HEK293 (cell line): ENCODE measurements at regions not wholly inside any gene's neighbourhood (a gene's known extent, or its start where the extent isn't known, plus 50 kb on each side); places are given as distances from the start of the nearest gene placed in this dataset.

Source experiments
- CTCF ChIA-PET: fragments of 350-600 bp; formaldehyde crosslinking; extraction: SDS; loops from one replicate; lab custom pipeline; 2021; ENCODE audit warnings: antibody characterized with exemption; lab: Yijun Ruan, JAX
- POLR2A ChIA-PET: fragments of 300-600 bp; formaldehyde crosslinking; extraction: SDS; loops from one replicate; lab custom pipeline; 2020; ENCODE audit warnings: antibody characterized with exemption, inconsistent platforms; lab: Yijun Ruan, JAX
- H3K27ac ChIP-seq: fragments of 200-500 bp; sonication (Bioruptor generic); 2 replicates; pipeline ENCODE4 v1.5.1; 2014; ENCODE audit warnings: low read depth, low read length, control low read depth, inconsistent platforms; ENCODE audit errors: extremely low read depth
- H3K36me3 ChIP-seq, 2 experiments: fragments of 200-500 bp in 1 of 2; sonication (Bioruptor generic) in 1 of 2; 1 replicate in 1 of 2; 2 replicates in 1 of 2; pipeline ENCODE4 v1.5.1; 2014 to 2017; ENCODE audit warnings: inconsistent platforms in 2 of 2, low read length in 2 of 2; ENCODE audit not compliant: control insufficient read depth in 2 of 2, insufficient read depth in 1 of 2
- H3K4me1 ChIP-seq: fragments of 200-500 bp; sonication (Bioruptor generic); 2 replicates; pipeline ENCODE4 v1.5.1; 2014; ENCODE audit warnings: mild to moderate bottlenecking, low read length, inconsistent platforms; ENCODE audit not compliant: control insufficient read depth, insufficient read depth
- H3K4me3 ChIP-seq: 2 replicates; pipeline ENCODE4 v1.5.1; 2011; ENCODE audit warnings: low read depth, mild to moderate bottlenecking, control low read depth, low read length, moderate library complexity
- H3K9me3 ChIP-seq: fragments of 200-500 bp; sonication (Bioruptor generic); 2 replicates; pipeline ENCODE4 v1.5.1; 2014; ENCODE audit warnings: low read depth, low read length, inconsistent platforms; ENCODE audit not compliant: control insufficient read depth, insufficient read depth
- IKZF3 ChIP-seq: fragments of 450-650 bp; IDR thresholded peaks from 2 replicates; pipeline ENCODE4 v1.5.0; 2018; ENCODE audit warnings: missing biosample characterization, mild to moderate bottlenecking, missing genetic modification characterization, moderate library complexity
- KLF10 ChIP-seq: fragments of 450-650 bp; IDR thresholded peaks from 2 replicates; pipeline ENCODE4 v1.5.1; 2018; ENCODE audit warnings: missing biosample characterization, mild to moderate bottlenecking, missing genetic modification characterization
- KLF8 ChIP-seq: fragments of 450-650 bp; formaldehyde crosslinking; IDR thresholded peaks from 2 replicates; pipeline ENCODE4 v1.5.1; 2016; ENCODE audit warnings: missing biosample characterization, missing genetic modification characterization
- OSR2 ChIP-seq: fragments of 450-650 bp; formaldehyde crosslinking; IDR thresholded peaks from 2 replicates; pipeline ENCODE4 v1.5.1; 2016; ENCODE audit warnings: missing biosample characterization, missing genetic modification characterization
- OVOL3 ChIP-seq: fragments of 450-650 bp; formaldehyde crosslinking; IDR thresholded peaks from 2 replicates; pipeline ENCODE4 v1.5.1; 2016; ENCODE audit warnings: missing biosample characterization, missing genetic modification characterization
- SCRT1 ChIP-seq: fragments of 450-650 bp; formaldehyde crosslinking; IDR thresholded peaks from 2 replicates; pipeline ENCODE4 v1.5.1; 2016; ENCODE audit warnings: missing biosample characterization, missing genetic modification characterization, borderline replicate concordance
- YY1 ChIP-seq: fragments of 450-650 bp; formaldehyde crosslinking; IDR thresholded peaks from 2 replicates; pipeline ENCODE4 v1.5.1; 2018; ENCODE audit warnings: missing biosample characterization, missing genetic modification characterization
- ZBTB8A ChIP-seq: fragments of 450-650 bp; formaldehyde crosslinking; IDR thresholded peaks from 2 replicates; pipeline ENCODE4 v1.5.1; 2016; ENCODE audit warnings: missing biosample characterization, missing genetic modification characterization
- ZNF10 ChIP-seq: fragments of 450-650 bp; formaldehyde crosslinking; IDR thresholded peaks from 2 replicates; pipeline ENCODE4 v1.5.1; 2017; ENCODE audit warnings: missing biosample characterization, missing genetic modification characterization
- ZNF121 ChIP-seq: fragments of 450-650 bp; formaldehyde crosslinking; IDR thresholded peaks from 2 replicates; pipeline ENCODE4 v1.5.1; 2016; ENCODE audit warnings: missing biosample characterization, missing genetic modification characterization
- ZNF211 ChIP-seq: fragments of 450-650 bp; formaldehyde crosslinking; IDR thresholded peaks from 2 replicates; pipeline ENCODE4 v1.5.1; 2016; ENCODE audit warnings: low read depth, missing biosample characterization, missing genetic modification characterization
- ZNF239 ChIP-seq: fragments of 450-650 bp; formaldehyde crosslinking; IDR thresholded peaks from 2 replicates; pipeline ENCODE4 v1.5.1; 2016; ENCODE audit warnings: missing biosample characterization, missing genetic modification characterization
- ZNF274 ChIP-seq, 2 experiments: fragments of 200-500 bp in 1 of 2; fragments of 450-650 bp in 1 of 2; sonication (Bioruptor generic) in 1 of 2; formaldehyde crosslinking in 1 of 2; IDR thresholded peaks; 2 replicates each; pipeline versions ENCODE4 v1.5.1 to v1.6.1; 2014 to 2016; ENCODE audit warnings: borderline replicate concordance in 1 of 2, inconsistent platforms in 1 of 2, low read length in 1 of 2, missing biosample characterization in 1 of 2, missing genetic modification characterization in 1 of 2
- ZNF560 ChIP-seq: fragments of 450-650 bp; formaldehyde crosslinking; IDR thresholded peaks from 2 replicates; pipeline ENCODE4 v1.5.1; 2017; ENCODE audit warnings: missing biosample characterization, missing genetic modification characterization, borderline replicate concordance
- ZNF629 ChIP-seq: fragments of 450-650 bp; formaldehyde crosslinking; IDR thresholded peaks from 2 replicates; pipeline ENCODE4 v1.5.1; 2017; ENCODE audit warnings: missing biosample characterization, missing genetic modification characterization
- ZNF660 ChIP-seq: fragments of 450-650 bp; IDR thresholded peaks from 2 replicates; pipeline ENCODE4 v1.5.1; 2018; ENCODE audit warnings: missing biosample characterization, mild to moderate bottlenecking, missing genetic modification characterization
- ZNF843 ChIP-seq: fragments of 450-650 bp; formaldehyde crosslinking; IDR thresholded peaks from 2 replicates; pipeline ENCODE4 v1.5.1; 2016; ENCODE audit warnings: missing biosample characterization, missing genetic modification characterization
- ZSCAN16 ChIP-seq: fragments of 450-650 bp; formaldehyde crosslinking; IDR thresholded peaks from 2 replicates; pipeline ENCODE4 v1.5.1; 2016; ENCODE audit warnings: missing biosample characterization, missing genetic modification characterization
- ZSCAN23 ChIP-seq: fragments of 450-650 bp; formaldehyde crosslinking; IDR thresholded peaks from 2 replicates; pipeline ENCODE4 v1.5.1; 2016; ENCODE audit warnings: missing biosample characterization, missing genetic modification characterization
- TF ChIP-seq, protein P1 (sequence below): fragments of 450-650 bp; formaldehyde crosslinking; IDR thresholded peaks from 2 replicates; pipeline ENCODE4 v1.5.1; 2016; ENCODE audit warnings: missing biosample characterization, missing genetic modification characterization
- TF ChIP-seq, protein P2 (sequence below): fragments of 450-650 bp; formaldehyde crosslinking; IDR thresholded peaks from 2 replicates; pipeline ENCODE4 v1.5.1; 2016; ENCODE audit warnings: missing biosample characterization, missing genetic modification characterization
- TF ChIP-seq, protein P3 (sequence below): fragments of 450-650 bp; formaldehyde crosslinking; IDR thresholded peaks from 2 replicates; pipeline ENCODE4 v1.5.1; 2016; ENCODE audit warnings: missing biosample characterization, missing genetic modification characterization, low read depth
- TF ChIP-seq, protein P4 (sequence below): fragments of 450-650 bp; formaldehyde crosslinking; IDR thresholded peaks from 2 replicates; pipeline ENCODE4 v1.5.1; 2016; ENCODE audit warnings: missing biosample characterization, missing genetic modification characterization

DNA sequence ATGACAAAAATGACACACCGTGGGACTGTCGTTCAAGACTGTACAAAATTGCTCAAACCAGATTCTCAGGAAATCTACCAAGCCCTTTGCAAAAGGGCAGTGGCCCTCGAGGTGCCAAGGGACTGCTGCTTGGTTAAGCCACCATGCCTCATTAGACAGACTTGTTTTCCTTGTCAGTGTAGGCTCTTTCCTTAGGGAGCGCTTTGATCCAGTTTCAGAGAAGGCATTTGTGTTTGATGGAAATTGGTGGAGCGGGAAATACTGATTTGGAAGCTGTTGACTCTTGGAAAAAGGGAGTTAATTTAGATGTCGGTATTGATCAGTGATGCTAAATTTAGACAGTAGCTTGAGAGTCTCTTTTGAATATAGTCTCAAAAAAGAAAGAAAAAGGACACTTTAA, 304.3 kb upstream of the UMPS start (continued):
- TF ChIP-seq ZNF10 (tag by site-specific recombination) (no peak), ZNF660 (tag by site-specific recombination) (no peak), ZBTB8A (tag by site-specific recombination) (no peak)
- TF ChIP-seq, all 188 proteins: peak for 0

DNA sequence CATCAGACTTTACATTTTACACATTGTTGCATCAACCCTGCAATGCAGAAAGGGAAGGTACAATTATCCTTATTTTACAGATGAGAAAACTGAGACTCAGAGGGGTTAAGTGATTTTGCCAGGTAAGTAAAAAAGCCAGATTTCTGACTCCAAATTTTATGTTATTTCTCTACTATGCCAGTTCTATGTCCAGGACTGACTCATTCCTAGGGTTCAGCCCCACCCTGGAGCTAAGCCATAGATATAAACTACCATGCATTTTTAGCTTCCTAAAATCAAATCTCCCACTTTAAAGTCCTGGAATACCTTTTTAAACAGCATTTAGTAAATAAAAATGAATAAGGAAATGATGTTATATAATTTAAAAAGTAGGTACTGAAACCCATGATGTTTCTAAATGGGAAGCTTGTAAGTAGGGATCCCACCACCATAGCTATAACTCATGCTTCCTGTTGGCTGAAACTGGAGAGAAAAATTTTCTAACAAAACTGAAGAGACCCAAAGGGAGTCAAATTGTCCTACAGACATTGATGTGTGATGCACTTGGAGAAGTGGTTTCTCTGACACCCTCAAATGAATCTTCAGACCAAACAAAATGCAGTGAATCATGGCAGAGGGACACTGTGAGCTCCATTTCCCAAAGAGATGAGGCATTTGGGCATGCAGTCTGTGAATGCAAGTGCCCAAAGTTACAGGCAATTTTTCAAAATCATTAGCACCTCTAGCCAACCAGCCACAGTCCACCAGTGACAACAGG, 301.7 kb upstream of the UMPS start:
- POLR2A ChIA-PET, result interaction anchor here (1.2 kb wide), 1 partner anchor 34 kb away, joined by 4 read pairs; no protein-coding TSS in a partner anchor
- TF ChIP-seq ZSCAN16 (tag by site-specific recombination), result no peak
- TF ChIP-seq, protein P1, sequence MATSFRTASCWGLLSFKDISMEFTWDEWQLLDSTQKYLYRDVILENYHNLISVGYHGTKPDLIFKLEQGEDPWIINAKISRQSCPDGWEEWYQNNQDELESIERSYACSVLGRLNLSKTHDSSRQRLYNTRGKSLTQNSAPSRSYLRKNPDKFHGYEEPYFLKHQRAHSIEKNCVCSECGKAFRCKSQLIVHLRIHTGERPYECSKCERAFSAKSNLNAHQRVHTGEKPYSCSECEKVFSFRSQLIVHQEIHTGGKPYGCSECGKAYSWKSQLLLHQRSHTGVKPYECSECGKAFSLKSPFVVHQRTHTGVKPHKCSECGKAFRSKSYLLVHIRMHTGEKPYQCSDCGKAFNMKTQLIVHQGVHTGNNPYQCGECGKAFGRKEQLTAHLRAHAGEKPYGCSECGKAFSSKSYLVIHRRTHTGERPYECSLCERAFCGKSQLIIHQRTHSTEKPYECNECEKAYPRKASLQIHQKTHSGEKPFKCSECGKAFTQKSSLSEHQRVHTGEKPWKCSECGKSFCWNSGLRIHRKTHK (tag by site-specific recombination), result no peak
- TF ChIP-seq ZNF239, result no peak
- no peak for TF ChIP-seq ZSCAN23 (tag by site-specific recombination)
- TF ChIP-seq YY1 (tag by site-specific recombination), result no peak
- no peak for TF ChIP-seq ZNF843 (tag by site-specific recombination)
- no peak for TF ChIP-seq ZNF211
- TF ChIP-seq OSR2 (tag by site-specific recombination), result no peak
- TF ChIP-seq, all 188 proteins: peak for 0
- CTCF ChIA-PET, result interaction anchor here (0.6 to 1.8 kb wide), 10 partner anchors 23 to 396 kb away, joined by 3 to 5 read pairs (median 4); no protein-coding TSS in a partner anchor

DNA sequence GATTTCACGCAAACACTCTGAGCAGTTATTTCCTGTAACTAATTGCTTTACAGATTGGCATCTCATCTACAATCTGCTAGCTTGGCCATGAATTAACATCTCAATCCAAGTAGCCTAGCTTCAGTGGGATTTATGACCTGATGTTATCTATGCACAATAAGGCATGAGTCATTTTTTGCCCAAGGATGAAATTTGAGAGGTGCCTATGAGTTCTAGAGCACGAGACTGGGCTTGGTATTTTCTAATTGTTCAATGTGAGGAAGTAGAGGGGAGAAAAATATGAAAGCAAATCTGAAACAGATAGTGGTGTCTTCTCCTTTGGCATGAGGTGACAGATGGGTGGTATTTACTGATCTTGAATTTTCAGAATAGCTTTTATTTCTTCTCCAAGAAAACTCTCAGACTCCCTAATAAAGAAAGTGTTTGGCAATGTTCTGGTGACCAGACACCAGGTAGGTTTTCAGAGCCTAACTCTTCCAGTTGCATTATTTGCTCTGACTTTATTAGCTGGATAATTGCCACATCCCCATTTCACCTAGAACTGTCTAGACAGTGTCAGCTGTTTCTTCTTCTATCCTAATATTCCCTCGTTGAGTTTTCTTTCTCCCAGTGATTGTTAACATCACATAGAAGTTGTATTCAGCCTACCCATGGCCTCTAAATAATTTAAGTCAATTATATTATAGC, 301.0 kb upstream of the UMPS start:
- Histone ChIP-seq H3K36me3 (no peaks in the 10 kb centered on the region), H3K4me3 (no peak overlapping the region), H3K4me1 (peaks cover 11% of the 10 kb centered on the region), H3K9me3 (no peaks in the 10 kb centered on the region), H3K27ac (no peak overlapping the region; the same call in 1 of the 2 replicates)
- ChIA-PET CTCF (interaction anchor here (0.6 to 1.8 kb wide), 6 partner anchors 12 to 397 kb away, joined by 3 to 5 read pairs (median 4); no protein-coding TSS in a partner anchor), POLR2A (interaction anchor here (1.2 kb wide), 1 partner anchor 35 kb away, joined by 4 read pairs; no protein-coding TSS in a partner anchor)
- no peak for TF ChIP-seq ZNF274 (IDR thresholded peaks at IDR 0.05; ENCODE audit: low read length)
- TF ChIP-seq ZNF274 (tag by site-specific recombination; IDR thresholded peaks at IDR 0.05; ENCODE audit: borderline replicate concordance), result no peak
- TF ChIP-seq KLF10 (tag by site-specific recombination), result peak; percentile 57; the same call in 1 of the 2 replicates
- TF ChIP-seq SCRT1 (tag by site-specific recombination), result 0 out of 2 replicates have a peak, but pooled peaks have one; percentile 18
- TF ChIP-seq, protein P2, sequence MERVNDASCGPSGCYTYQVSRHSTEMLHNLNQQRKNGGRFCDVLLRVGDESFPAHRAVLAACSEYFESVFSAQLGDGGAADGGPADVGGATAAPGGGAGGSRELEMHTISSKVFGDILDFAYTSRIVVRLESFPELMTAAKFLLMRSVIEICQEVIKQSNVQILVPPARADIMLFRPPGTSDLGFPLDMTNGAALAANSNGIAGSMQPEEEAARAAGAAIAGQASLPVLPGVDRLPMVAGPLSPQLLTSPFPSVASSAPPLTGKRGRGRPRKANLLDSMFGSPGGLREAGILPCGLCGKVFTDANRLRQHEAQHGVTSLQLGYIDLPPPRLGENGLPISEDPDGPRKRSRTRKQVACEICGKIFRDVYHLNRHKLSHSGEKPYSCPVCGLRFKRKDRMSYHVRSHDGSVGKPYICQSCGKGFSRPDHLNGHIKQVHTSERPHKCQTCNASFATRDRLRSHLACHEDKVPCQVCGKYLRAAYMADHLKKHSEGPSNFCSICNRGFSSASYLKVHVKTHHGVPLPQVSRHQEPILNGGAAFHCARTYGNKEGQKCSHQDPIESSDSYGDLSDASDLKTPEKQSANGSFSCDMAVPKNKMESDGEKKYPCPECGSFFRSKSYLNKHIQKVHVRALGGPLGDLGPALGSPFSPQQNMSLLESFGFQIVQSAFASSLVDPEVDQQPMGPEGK (tag by site-specific recombination), result peak; percentile 60
- TF ChIP-seq ZNF629 (tag by site-specific recombination), result peak; percentile 93
- TF ChIP-seq, protein P3, sequence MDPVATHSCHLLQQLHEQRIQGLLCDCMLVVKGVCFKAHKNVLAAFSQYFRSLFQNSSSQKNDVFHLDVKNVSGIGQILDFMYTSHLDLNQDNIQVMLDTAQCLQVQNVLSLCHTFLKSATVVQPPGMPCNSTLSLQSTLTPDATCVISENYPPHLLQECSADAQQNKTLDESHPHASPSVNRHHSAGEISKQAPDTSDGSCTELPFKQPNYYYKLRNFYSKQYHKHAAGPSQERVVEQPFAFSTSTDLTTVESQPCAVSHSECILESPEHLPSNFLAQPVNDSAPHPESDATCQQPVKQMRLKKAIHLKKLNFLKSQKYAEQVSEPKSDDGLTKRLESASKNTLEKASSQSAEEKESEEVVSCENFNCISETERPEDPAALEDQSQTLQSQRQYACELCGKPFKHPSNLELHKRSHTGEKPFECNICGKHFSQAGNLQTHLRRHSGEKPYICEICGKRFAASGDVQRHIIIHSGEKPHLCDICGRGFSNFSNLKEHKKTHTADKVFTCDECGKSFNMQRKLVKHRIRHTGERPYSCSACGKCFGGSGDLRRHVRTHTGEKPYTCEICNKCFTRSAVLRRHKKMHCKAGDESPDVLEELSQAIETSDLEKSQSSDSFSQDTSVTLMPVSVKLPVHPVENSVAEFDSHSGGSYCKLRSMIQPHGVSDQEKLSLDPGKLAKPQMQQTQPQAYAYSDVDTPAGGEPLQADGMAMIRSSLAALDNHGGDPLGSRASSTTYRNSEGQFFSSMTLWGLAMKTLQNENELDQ, result no peak
- TF ChIP-seq, protein P4, sequence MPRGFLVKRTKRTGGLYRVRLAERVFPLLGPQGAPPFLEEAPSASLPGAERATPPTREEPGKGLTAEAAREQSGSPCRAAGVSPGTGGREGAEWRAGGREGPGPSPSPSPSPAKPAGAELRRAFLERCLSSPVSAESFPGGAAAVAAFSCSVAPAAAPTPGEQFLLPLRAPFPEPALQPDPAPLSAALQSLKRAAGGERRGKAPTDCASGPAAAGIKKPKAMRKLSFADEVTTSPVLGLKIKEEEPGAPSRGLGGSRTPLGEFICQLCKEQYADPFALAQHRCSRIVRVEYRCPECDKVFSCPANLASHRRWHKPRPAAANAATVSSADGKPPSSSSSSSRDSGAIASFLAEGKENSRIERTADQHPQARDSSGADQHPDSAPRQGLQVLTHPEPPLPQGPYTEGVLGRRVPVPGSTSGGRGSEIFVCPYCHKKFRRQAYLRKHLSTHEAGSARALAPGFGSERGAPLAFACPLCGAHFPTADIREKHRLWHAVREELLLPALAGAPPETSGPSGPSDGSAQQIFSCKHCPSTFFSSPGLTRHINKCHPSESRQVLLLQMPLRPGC (tag by site-specific recombination), result peak; percentile 97
- TF ChIP-seq ZNF239, result no peak
- no peak for TF ChIP-seq ZNF560
- peak; percentile 97 for TF ChIP-seq IKZF3 (tag by site-specific recombination)
- TF ChIP-seq OVOL3 (tag by site-specific recombination), result peak; percentile 91
- peak; percentile 89 for TF ChIP-seq KLF8 (tag by site-specific recombination)
- TF ChIP-seq ZNF121, result no peak

More for the DNA sequence above, 301.7 kb upstream of the UMPS start:
- H3K36me3 ChIP-seq, result no peaks in the 10 kb centered on the region
- H3K9me3 ChIP-seq, result no peaks in the 10 kb centered on the region
- H3K27ac ChIP-seq, result no peak overlapping the region; the same call in 1 of the 2 replicates
- H3K4me3 ChIP-seq, result no peak overlapping the region
- peaks cover 11% of the 10 kb centered on the region for H3K4me1 ChIP-seq
